Neural cell (in vitro differentiated cells): ENCODE measurements at regions not wholly inside any gene's neighbourhood (a gene's known extent, or its start where the extent isn't known, plus 50 kb on each side); places are given as distances from the start of the nearest gene placed in this dataset.

Source experiments
- H2AFZ ChIP-seq: fragments of 200-600, 300-800 bp; sonication (generic), shearing (Covaris generic); 2 replicates; pipeline ENCODE4 v1.6.0; 2014; ENCODE audit warnings: low read depth, mild to moderate bottlenecking, antibody characterized with exemption, low read length, moderate library complexity
- H3F3A ChIP-seq: fragments of 200-600 bp; shearing (Covaris generic); 2 replicates; pipeline ENCODE4 v1.6.1; 2016; ENCODE audit warnings: mild to moderate bottlenecking, moderate library complexity, mixed read lengths, antibody characterized with exemption, low read length; ENCODE audit not compliant: insufficient read depth, poor library complexity, severe bottlenecking
- H3K27ac ChIP-seq: fragments of 200-600, 300-800 bp; sonication (generic), shearing (Covaris generic); 2 replicates; pipeline ENCODE4 v1.5.1; 2014; ENCODE audit warnings: mild to moderate bottlenecking, low read length, moderate library complexity
- H3K27me3 ChIP-seq: fragments of 300-800, 200-600 bp; sonication (generic), shearing (Covaris generic); 2 replicates; pipeline ENCODE4 v1.6.0; 2014; ENCODE audit warnings: mild to moderate bottlenecking, low read depth, low read length, moderate library complexity; ENCODE audit not compliant: insufficient read depth
- H3K36me3 ChIP-seq: fragments of 300-800, 200-600 bp; sonication (generic), shearing (Covaris generic); 2 replicates; pipeline ENCODE4 v1.5.1; 2014; ENCODE audit warnings: mild to moderate bottlenecking, antibody characterized with exemption, low read length, moderate library complexity; ENCODE audit not compliant: insufficient read depth
- H3K4me2 ChIP-seq: fragments of 300-800, 200-600 bp; sonication (generic), shearing (Covaris generic); 2 replicates; pipeline ENCODE4 v1.6.0; 2014; ENCODE audit warnings: mild to moderate bottlenecking, low read length
- H3K4me3 ChIP-seq: fragments of 300-800, 200-600 bp; sonication (generic), shearing (Covaris generic); 2 replicates; pipeline ENCODE4 v1.5.1; 2014; ENCODE audit warnings: mild to moderate bottlenecking, low read length, moderate library complexity
- H3K79me2 ChIP-seq: fragments of 200-600 bp; shearing (Covaris generic); replicated peaks from 2 replicates; pipeline ENCODE4 v1.6.0; 2014; ENCODE audit warnings: mild to moderate bottlenecking, low read length, moderate library complexity; ENCODE audit not compliant: insufficient read depth
- H3K9ac ChIP-seq: fragments of 300-800, 200-600 bp; sonication (generic), shearing (Covaris generic); 2 replicates; pipeline ENCODE4 v1.6.1; 2016; ENCODE audit warnings: mild to moderate bottlenecking, low read length, mixed read lengths
- H3K9me2 ChIP-seq: fragments of 200-600 bp; shearing (Covaris generic); 2 replicates; pipeline ENCODE4 v1.6.1; 2016; ENCODE audit warnings: mild to moderate bottlenecking, low read length, mixed read lengths; ENCODE audit not compliant: insufficient read depth
- H3K9me3 ChIP-seq: fragments of 200-600, 300-800 bp; sonication (generic), shearing (Covaris generic); 2 replicates; pipeline ENCODE4 v1.6.1; 2016; ENCODE audit warnings: mild to moderate bottlenecking, mixed run types, low read length, moderate library complexity, mixed read lengths
- H4K20me1 ChIP-seq: fragments of 200-600 bp; shearing (Covaris generic); 2 replicates; pipeline ENCODE4 v1.6.1; 2016; ENCODE audit warnings: mild to moderate bottlenecking, mixed run types; ENCODE audit not compliant: insufficient read depth
- CTCF ChIP-seq: fragments of 450-650 bp; IDR thresholded peaks from 2 replicates; pipeline ENCODE4 v1.5.1; 2014; ENCODE audit warnings: antibody characterized with exemption, mild to moderate bottlenecking, moderate library complexity; ENCODE audit not compliant: poor library complexity, severe bottlenecking
- EP300 ChIP-seq: fragments of 450-650 bp; conservative IDR thresholded peaks from 2 replicates; pipeline ENCODE4 v1.6.1; 2014; ENCODE audit warnings: antibody characterized with exemption, mild to moderate bottlenecking, moderate library complexity; ENCODE audit not compliant: poor library complexity, severe bottlenecking
- EZH2 ChIP-seq: fragments of 200-600, 300-800 bp; shearing (Covaris generic), sonication (generic); IDR thresholded peaks from 2 replicates; pipeline ENCODE4 v1.6.1; 2014; ENCODE audit warnings: antibody characterized with exemption, low read length, borderline replicate concordance, mild to moderate bottlenecking; ENCODE audit not compliant: insufficient read depth, poor library complexity, severe bottlenecking
- MXI1 ChIP-seq: fragments of 450-650 bp; conservative IDR thresholded peaks from 2 replicates; pipeline ENCODE4 v1.6.1; 2014; ENCODE audit warnings: antibody characterized with exemption, mild to moderate bottlenecking; ENCODE audit not compliant: poor library complexity, severe bottlenecking
- POLR2AphosphoS5 ChIP-seq: IDR thresholded peaks from 2 replicates; pipeline ENCODE4 v1.6.1; 2012
- RAD21 ChIP-seq: fragments of 450-650 bp; conservative IDR thresholded peaks from 2 replicates; pipeline ENCODE4 v1.6.1; 2014; ENCODE audit warnings: antibody characterized with exemption, mild to moderate bottlenecking, moderate library complexity
- REST ChIP-seq: IDR thresholded peaks from 2 replicates; pipeline ENCODE4 v1.6.1; 2012; ENCODE audit warnings: borderline replicate concordance
- SMC3 ChIP-seq: fragments of 450-650 bp; conservative IDR thresholded peaks from 2 replicates; pipeline ENCODE4 v1.6.1; 2014; ENCODE audit warnings: antibody characterized with exemption, mild to moderate bottlenecking, moderate library complexity; ENCODE audit not compliant: poor library complexity
- TAF1 ChIP-seq: IDR thresholded peaks from 2 replicates; pipeline ENCODE4 v1.6.1; 2012; ENCODE audit warnings: low read depth

- Histone ChIP-seq H3F3A (no peaks in the 10 kb centered on the region), H3K9me3 (no peaks in the 10 kb centered on the region), H3K4me2 (no peak overlapping the region), H2AFZ (no peak overlapping the region), H3K27ac (no peak overlapping the region), H3K27me3 (no peaks in the 10 kb centered on the region), H3K4me3 (no peak overlapping the region), H4K20me1 (no peaks in the 10 kb centered on the region), H3K9ac (no peak overlapping the region), H3K9me2 (no peaks in the 10 kb centered on the region), H3K79me2 (no peaks in the 10 kb centered on the region), H3K36me3 (no peaks in the 10 kb centered on the region)
- no peak for TF ChIP-seq EP300
- no peak for TF ChIP-seq EZH2
- no peak for TF ChIP-seq POLR2AphosphoS5
- no peak for TF ChIP-seq MXI1
- TF ChIP-seq TAF1: no peak
- TF ChIP-seq RAD21: no peak
- TF ChIP-seq CTCF: no peak
- no peak for TF ChIP-seq REST
- no peak for TF ChIP-seq SMC3
These were observed 91.9 kb upstream of the CLVS2 start for GRCh38 chr6:122904166-122904565.

- no peaks in the 10 kb centered on the region for H4K20me1 ChIP-seq
- no peak overlapping the region for H3K9ac ChIP-seq
- H3K9me2 ChIP-seq: no peaks in the 10 kb centered on the region
- no peaks in the 10 kb centered on the region for H3K79me2 ChIP-seq
- no peak overlapping the region for H3K27ac ChIP-seq
- no peak overlapping the region for H3K4me2 ChIP-seq
- no peak overlapping the region for H3K4me3 ChIP-seq
- H3K36me3 ChIP-seq: no peaks in the 10 kb centered on the region
- H2AFZ ChIP-seq: no peak overlapping the region
- H3K9me3 ChIP-seq: no peaks in the 10 kb centered on the region
- H3K27me3 ChIP-seq: no peaks in the 10 kb centered on the region
- H3F3A ChIP-seq: no peaks in the 10 kb centered on the region
- no peak for TF ChIP-seq EP300
- no peak for TF ChIP-seq EZH2
- TF ChIP-seq SMC3: no peak
- TF ChIP-seq REST: no peak
- no peak for TF ChIP-seq CTCF
These were observed 82.5 kb upstream of the CLVS2 start for GRCh38 chr6:122913558-122913957.
